NOMO-1 (cell line): ENCODE measurements at regions not wholly inside any gene's neighbourhood (a gene's known extent, or its start where the extent isn't known, plus 50 kb on each side); places are given as distances from the start of the nearest gene placed in this dataset.

Experiments
- DNase-seq, 2 experiments: peaks; one replicate each; lab custom pipeline; 2025; ENCODE audit not compliant: unreplicated experiment in 2 of 2; lab: John Stamatoyannopoulos, UW

DNA sequence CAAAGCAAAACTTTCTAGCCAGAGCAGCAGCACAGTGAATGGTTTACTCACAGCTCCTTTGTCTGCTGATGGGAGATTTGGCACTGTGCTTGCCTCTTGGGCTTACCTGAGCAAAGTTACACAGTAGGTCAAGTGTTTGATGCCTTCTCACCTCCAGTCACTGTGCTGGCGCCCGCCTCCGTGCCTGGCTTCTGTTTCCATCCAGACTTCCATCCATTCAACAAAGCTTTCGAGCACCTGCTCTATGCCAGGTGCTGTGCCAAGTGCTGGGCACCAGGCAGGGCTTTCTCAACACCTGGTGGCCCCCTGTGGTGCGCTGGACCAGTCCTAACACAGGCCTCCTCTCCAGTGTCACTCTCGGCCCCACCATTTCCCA, 199.2 kb upstream of the EEA1 start:
- no peak for DNase-seq

DNA sequence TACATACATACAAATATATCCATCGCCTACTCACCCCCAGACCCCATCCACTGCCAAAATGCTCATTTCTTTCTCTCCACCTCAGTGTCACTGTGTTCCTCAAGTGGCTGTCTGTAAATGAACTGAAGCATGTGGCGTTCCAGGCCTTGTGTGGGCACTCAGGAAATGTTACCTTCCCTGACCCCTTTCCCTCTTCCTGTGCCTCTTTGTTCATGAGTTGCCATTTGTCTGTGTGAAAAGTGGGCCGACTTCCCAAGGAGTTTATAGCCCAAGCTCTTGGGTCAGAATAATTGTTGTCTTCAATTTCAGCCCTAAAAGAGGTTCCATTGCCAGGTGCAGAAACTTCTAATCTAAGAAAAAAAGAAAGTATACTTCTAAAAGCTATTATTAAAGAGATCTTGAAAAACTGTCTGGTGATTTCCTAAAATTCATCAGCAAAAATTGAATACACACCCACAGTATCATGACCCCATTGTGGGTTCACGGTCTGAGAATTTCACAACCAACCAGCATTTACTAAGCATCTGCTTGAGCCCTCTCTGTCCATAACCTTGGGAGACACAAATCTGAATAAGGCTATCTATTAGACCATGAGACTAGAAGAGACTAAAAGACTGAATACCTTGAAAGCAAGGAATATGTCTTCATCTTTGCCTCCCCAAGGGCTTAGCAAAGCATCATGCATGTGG, 201.4 kb upstream of the EEA1 start:
- DNase-seq, result peak in 1 of 2 experiments; percentile 20

DNA sequence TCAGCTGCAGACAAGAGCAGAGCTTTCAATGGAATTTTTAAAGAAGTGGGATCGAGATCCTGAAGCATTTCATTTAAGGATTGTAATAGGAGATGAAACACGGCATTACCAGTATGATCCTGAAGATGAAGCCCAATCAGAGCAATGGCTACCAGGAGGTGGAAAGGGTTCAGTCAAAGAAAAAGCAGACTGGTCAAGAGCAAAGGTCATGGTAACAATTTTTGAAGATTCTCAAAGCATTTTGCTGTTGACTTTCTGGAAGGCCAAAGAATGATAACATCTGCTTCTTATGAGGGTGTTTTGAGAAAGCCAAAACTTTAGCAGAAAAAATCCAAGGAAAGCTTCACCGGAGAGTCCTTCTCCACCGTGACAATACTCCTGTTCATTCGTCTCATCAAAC, 204.3 kb upstream of the EEA1 start:
- DNase-seq, result no peak

DNA sequence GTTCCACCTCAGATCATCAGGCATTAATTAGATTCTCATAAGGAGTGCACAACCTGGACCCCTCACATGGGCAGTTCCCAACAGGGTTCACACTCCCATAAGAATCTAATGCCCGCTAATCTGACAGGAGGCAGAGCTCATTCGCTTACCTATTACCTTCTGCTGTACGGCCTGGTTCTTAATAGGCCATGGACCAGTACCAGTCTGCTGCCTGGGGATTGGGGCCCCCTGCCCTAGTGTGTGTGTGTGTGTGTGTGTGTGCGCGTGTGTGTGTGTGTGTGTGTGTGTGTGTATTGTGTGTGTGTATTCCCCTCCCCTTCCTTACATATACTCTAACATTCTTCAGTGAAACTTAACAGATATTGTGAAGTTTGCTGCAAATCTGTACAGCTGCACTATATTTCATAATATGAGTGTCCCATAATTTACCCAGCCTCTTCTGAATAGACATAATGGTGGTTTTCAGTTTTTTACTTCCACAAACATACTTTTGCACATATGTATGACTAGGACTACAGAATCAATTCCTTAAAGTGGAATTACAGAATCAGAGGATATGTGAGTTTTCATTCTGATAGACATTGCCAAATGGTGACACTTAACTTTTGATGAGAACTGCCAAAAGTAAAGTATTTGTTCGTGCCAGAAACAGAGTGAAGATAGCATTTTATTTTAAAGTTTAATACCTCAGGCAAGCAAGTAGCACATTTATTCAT, 205.2 kb upstream of the EEA1 start:
- DNase-seq, result peak; percentile 8 to 49

DNA sequence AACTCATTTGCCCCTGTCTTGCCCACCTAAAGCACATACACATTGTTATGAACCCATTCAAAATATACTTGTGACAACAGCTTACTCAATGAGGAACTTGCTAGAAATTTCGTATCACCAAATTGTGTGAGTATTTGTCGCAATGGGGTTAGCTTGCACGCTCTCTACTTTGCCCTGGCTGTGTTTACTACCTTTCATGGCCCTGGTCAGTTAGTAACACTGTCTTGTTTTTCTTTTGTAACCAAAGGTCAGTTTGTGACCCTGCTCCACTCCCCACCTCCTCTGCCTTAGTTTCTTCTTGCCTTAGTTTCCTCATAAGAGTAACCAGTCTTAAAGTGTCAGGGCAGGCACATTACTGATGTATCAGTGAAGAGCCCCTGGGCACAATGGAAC, 205.8 kb upstream of the EEA1 start:
- DNase-seq, result peak; percentile 51 to 60

DNA sequence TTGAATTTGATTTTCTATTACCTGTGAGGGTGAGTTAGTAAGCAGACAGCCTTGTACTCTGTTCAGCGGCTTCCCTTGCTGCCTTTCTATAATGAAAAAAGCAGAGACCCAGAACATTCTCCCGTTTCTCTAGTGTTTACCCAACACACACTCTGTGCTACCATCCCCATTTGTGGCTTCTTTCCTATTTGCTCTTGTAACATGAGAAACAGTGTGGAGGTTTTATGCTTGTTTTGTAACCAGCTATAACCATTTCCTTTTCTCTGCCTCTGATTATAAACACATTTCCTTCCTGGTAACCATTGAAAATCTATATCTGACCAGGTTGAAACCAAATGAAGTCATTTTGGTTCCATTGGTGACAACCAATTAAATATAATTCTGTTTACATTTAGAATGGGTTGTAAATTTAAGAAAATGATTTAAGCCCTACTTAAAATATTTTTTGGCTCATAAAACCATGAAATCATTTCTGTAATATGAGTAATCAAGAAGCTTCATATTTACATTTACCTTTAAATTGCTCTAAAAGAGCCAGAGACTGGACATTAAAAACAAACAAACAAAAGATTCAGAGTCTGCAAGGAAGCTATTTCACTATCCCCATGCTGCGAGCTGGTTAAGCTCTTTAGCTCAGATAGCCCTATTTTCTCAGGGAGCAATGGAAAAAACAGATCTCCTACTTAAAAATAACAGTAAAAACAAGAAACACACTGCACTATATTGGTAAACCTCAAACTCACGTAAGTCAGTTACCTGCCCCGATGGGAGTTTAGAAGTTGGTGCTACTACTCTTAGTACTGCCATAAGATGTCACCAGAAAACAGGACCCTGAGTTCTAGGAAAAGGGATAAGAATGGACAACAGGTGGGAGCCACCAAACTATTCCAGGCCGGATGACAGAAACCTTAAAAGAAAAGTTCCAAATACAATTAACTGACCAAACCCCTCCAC, 206.5 kb upstream of the EEA1 start:
- DNase-seq, result peak; percentile 57 to 79

DNA sequence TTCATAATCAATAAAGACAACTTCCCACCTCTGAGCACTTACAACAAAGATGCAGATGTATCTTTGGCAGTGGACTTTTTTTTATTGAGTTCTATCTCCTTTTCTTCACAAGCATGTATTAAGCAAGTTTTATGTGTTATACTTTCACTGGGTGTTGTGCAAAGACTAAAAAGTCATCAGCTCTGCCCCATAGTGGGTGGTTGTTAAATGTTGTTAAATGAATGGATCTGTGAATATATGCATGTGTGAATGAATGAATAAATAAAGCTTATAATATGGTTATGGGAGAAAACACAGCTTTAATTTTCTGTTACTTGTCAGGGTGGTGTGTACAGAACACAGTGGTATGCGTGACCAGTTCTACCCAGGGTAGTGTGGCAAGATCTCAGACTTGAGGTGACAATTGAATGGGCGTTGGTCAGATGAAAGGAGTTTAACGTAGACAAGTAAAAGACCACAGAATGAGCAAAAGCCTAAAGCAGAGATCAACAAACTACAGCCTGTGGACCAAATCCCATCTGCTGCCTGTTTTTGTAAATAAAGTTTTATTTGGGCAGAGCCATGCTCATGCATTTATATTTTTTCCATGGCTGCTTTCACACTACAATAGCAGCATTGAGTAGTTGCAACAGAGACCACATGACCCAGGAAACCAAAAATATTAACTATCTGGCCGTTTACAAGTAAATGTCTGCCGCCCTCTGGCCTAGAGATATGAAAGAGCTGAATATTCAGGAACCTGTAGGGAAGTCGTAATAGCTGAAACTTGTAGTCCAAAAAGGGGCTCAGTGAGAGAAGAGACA, 207.4 kb upstream of the EEA1 start:
- peak; percentile 67 to 70 for DNase-seq

DNA sequence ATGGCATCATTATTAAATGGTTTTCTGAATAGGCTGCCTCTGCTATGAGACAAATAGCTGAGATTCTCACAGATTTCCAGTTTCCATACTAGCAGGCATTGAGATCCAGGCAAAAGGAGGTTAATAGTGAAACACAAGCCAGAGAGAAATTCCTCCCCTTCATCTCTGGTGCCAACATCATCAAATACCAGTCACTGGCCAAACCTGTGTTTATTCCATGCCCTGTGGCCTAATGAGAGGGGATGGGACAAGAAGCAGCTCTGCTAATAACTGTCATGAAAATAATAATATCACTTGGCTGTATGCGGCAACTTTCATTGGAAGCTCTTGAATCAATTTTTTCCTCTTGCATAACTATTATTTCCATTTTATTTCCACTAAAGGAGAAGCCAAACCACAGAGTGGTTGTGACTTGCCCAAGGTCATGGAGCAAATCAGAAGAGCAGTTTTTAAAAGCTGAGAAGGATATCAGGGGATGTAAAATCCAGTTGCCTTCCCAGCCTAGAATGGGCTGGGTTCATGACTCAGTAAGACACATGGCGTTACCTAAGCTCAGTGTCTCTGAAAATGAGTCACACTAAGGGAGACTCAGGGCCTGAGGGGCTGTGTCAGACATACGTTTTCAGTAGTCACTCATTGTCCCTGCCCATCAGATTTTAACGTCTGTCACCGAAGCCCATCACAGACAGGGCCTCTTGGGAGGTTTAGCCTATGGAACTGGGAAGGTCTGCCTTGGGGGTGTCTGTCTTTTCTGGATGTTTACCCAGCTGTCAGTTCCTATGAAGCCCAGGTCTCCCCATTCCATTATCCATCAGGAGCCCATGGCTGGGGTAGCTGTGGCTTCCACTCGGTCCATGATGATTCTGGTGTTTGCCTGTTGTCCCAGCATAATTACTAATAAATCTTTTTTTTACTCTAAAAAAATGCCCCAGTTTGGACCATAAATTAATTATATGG, 208.8 kb upstream of the EEA1 start:
- DNase-seq, result peak in 1 of 2 experiments; percentile 47

DNA sequence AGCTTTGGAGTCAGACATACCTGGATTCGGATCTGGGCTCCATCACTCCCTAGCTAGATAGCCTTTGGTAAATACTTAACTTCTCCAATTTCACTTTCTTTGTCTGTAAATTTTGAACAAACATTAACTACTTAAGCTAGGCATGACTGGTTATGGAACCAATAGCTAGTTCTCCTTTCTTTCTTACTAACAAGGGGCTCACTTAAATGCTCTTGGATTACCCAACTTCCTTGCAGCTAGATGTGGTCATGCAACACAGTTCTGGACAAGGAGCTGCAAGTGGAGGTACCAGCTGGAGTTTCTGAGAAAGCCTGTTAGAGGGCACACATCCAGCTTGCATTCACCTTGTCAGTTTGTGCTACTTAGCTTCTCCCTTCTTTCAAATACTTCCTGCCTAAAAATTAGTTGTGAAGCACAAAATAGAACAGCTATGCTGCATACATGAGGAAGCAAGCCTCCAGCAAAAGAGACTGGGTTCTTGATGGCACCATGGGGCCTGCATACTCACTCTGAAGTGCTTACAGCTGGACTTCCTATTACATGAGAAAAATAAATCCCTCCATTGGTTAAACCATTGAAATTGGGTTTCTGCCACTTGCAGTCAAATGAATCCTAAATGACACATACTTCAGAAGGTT, 210.1 kb upstream of the EEA1 start:
- peak; percentile 83 to 98 for DNase-seq

DNA sequence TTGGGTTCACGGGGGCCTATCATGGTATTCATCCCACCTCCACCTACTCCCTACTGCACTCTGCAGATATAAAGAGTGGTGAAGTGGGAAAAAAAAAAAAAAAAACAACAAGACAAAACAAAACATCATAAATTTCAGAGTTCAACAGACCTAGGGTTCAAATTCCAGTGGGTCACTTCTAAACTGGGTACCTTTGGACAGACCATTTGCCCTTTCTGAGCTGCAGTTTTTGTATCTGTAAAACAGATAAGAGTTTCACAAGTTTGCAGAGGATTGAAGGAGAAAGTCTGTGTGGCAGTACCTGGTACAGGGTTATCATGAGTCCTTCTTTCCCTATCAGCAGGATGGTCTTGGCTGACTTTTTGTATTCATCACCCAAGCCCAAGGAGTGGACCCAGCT, 211.2 kb upstream of the EEA1 start:
- no peak for DNase-seq

DNA sequence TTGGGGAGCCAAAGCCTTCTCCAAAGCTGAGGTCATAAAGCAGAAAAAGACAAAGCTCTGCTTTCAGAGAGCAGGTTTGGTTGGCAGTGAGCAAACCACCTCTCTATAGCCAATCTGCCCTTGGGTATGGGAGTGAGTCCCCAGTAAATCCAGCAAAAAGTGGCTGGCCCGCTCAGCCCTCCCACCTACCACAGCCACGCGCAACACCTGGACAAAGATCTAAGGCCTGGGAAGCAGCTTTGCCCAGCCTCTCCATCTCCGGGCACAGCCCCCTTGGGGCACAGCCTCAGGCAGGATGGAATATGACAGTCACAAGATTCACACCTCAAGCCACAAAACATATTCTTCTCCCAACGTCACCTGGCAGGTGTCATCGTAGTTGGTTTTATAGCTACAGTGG, 211.7 kb upstream of the EEA1 start:
- DNase-seq, result no peak

DNA sequence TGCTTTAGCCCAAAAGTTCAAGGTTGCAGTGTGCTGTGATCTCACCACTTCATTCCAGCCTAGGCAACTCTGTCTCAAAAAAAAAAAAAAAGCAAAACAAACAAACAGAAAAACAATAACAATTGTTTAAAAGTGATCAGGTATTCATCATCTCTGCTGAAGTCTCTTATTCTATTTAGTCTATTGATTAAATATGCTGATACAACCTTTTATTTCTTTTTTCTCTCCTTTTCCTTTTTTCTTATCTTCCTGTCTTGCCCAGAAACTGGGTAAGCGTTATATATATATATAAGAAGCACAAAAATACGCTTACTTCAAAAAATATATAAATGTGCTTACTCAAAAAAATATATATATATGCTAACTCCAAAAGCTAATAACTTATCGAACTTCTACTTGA, 213.8 kb upstream of the EEA1 start:
- DNase-seq, result no peak

DNA sequence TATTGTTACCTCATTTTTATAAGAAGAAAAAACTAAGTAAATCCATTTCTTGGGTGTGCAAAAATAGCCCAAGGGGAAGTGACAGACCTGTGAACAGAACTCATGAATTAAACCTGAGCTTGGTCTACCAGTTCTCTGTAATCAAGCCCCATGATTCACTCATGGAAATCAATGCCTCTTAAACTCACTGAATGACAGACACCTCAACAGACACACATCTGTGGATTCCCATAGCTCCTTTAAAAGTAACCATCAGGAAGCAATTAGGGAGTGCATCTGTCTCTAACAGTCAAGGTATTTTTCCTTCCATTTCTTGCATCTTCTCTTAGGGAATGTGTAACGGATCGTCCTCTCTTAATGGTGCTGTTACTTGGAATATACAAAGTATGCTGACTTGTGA, 215.0 kb upstream of the EEA1 start:
- DNase-seq, result peak in 1 of 2 experiments; percentile 21

DNA sequence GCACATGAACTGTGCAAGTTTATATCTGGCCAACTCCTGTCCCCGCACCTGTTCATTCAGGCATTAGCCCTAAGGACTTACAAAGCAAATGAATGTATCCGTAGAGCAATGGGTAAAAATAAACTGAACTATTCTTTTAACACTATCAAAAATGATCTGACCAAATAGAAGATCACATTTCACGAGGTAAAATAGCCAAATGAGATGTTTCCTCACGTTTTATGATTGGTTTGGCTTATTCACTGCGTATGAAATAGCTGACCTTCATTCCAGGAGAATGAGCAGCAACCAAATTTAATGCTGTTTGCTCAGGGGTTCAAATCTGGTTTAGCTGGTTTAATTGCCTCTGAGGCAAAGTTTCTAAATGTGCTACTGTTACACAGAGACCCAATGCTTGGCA, 216.0 kb upstream of the EEA1 start:
- no peak for DNase-seq

DNA sequence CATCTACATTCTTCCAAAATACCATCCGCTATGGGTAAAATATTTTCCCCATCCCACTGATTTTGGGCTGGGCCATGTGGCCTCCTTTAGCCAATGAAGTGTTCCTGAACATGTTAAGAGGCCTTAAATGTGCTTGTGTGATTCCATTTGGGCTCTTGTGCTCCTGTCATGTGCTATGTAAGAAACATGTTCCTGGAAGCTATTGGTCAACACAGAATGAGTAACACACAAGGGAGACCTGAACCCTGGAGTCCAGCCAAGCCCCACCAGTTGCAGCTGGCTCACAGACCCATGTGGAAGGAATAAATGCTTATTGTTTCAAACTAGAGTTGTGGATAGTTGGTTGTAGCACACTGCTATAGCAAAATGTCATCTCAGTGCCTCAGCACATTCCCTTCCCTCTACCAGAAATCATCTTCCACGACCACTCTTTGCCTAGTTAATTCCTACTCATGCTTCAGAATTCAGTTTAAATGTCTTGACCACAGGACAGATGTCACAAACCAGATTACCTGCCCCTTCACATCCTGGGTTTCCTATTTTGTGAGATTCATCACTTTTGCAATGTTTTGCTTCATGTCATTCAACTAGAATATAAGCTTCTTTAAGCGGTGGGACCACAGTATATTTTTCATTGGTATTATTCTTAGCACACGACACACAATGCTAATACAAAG, 217.3 kb upstream of the EEA1 start:
- no peak for DNase-seq

DNA sequence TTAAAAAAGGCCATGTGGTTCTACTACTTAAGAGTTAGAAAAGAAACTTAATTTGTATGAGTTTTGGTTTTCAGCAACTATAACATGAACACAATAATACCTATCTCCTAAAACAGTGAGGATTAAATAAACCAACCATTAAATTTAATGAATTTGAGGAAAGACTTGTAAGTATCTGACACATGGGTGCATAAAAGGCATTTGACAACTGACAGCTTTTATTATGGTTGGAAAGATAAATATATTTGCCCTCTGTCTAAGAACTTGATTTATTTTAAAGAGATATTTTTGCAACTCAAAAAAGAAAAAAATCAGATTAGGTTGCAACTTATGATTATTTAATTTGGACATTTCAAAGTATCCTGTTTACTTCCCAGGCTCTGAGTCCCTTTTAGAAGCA, 217.9 kb upstream of the EEA1 start:
- DNase-seq, result no peak

DNA sequence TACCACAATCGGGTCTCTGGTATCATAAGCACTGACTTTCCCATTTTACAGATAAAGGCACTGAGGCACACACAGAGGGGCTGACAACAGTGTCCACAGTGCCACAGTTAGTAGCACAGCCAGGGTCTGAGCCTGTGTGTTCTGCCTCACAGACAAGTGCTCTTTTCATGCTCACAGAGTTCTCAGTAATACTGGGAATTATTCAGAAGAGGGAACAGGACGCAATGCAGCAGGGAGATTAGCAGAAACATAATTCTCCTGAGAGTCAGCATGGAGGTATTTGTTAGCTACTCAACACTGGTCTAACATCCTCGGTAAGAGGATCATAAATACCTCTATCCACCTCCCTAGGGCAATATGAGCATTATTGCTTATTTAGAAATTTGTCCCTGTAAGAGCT, 219.3 kb upstream of the EEA1 start:
- no peak for DNase-seq

DNA sequence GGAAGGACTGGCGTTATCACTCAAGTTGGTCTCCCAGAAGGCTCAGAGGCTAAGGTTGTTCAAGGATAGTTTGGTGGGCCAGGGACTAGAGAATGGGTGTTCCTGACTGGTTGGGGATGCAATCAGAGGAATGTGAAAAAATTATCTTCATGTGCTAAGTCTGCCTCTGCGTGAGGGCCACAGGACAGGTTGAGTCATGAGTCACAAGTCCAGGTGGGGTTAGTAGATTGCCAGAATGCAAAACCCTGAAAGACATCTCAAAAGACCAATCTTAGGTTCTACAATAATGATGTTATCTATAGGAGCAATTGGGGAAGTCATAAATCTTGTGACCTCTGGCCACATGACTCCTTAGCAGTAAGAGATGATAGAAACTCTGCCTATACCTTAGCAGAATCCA, 220.1 kb upstream of the EEA1 start:
- peak in 1 of 2 experiments; percentile 46 for DNase-seq
